SU-DHL-6 (cell line): ENCODE measurements at regions not wholly inside any gene's neighbourhood (a gene's known extent, or its start where the extent isn't known, plus 50 kb on each side); places are given as distances from the start of the nearest gene placed in this dataset.

Experiments used
- H2AFZ ChIP-seq: fragments of 200-600 bp; sonication (generic); 2 replicates; pipeline ENCODE4 v1.6.1; 2014; ENCODE audit warnings: low read depth, mild to moderate bottlenecking, moderate library complexity, mixed read lengths, antibody characterized with exemption, low read length; ENCODE audit not compliant: severe bottlenecking
- H3F3A ChIP-seq: fragments of 200-600 bp; shearing (Covaris generic); 2 replicates; pipeline ENCODE4 v1.6.0; 2016; ENCODE audit warnings: antibody characterized with exemption, mild to moderate bottlenecking; ENCODE audit not compliant: insufficient read depth
- H3K27ac ChIP-seq: fragments of 200-600 bp; sonication (generic); 2 replicates; pipeline ENCODE4 v1.5.1; 2016; ENCODE audit warnings: low read depth, mild to moderate bottlenecking, low read length, moderate library complexity, mixed read lengths
- H3K27me3 ChIP-seq: fragments of 200-600 bp; sonication (generic), shearing (Covaris generic); 2 replicates; pipeline ENCODE4 v1.6.0; 2014; ENCODE audit warnings: mild to moderate bottlenecking, low read length
- H3K36me3 ChIP-seq: fragments of 200-600 bp; sonication (generic); 2 replicates; pipeline ENCODE4 v1.6.1; 2014; ENCODE audit warnings: mild to moderate bottlenecking, low read length, mixed read lengths
- H3K4me2 ChIP-seq: fragments of 300-600, 200-600 bp; shearing (Covaris generic), sonication (generic); 2 replicates; pipeline ENCODE4 v1.6.0; 2014; ENCODE audit warnings: low read length, low read depth, mild to moderate bottlenecking; ENCODE audit not compliant: poor library complexity, severe bottlenecking
- H3K4me3 ChIP-seq: fragments of 200-600 bp; sonication (generic); 2 replicates; pipeline ENCODE4 v1.5.1; 2014; ENCODE audit warnings: antibody characterized with exemption, low read length, mild to moderate bottlenecking, mixed read lengths; ENCODE audit not compliant: insufficient read depth, poor library complexity, severe bottlenecking
- H3K79me2 ChIP-seq: fragments of 200-600 bp; sonication (generic); 2 replicates; pipeline ENCODE4 v1.6.1; 2014; ENCODE audit warnings: mild to moderate bottlenecking, low read length, moderate library complexity; ENCODE audit not compliant: insufficient read depth
- H3K9ac ChIP-seq: fragments of 200-600 bp; sonication (generic); 2 replicates; pipeline ENCODE4 v1.7.0; 2014; ENCODE audit warnings: mild to moderate bottlenecking, low read length
- H3K9me2 ChIP-seq: fragments of 200-600 bp; sonication (generic); replicated peaks from 2 replicates; pipeline ENCODE4 v1.6.1; 2014; ENCODE audit warnings: low read length; ENCODE audit not compliant: insufficient read depth
- H3K9me3 ChIP-seq: fragments of 200-600 bp; sonication (generic); 2 replicates; pipeline ENCODE4 v1.6.1; 2014; ENCODE audit warnings: low read length, mixed read lengths; ENCODE audit not compliant: insufficient read depth
- H4K20me1 ChIP-seq: fragments of 200-600 bp; sonication (generic); 2 replicates; pipeline ENCODE4 v1.6.1; 2014; ENCODE audit warnings: low read depth, mild to moderate bottlenecking, antibody characterized with exemption, low read length, moderate library complexity, mixed read lengths
- EZH2phosphoT487 ChIP-seq: fragments of 200-600 bp; sonication (generic), shearing (Covaris generic); conservative IDR thresholded peaks from 2 replicates; pipeline ENCODE4 v1.6.1; 2018; ENCODE audit warnings: mild to moderate bottlenecking, antibody characterized with exemption, low read length, moderate library complexity, mixed read lengths
- TF ChIP-seq, protein P1 (sequence below): fragments of 200-600 bp; sonication (generic); IDR thresholded peaks from one replicate; pipeline ENCODE4 v1.5.1; 2017; ENCODE audit warnings: antibody characterized with exemption, mild to moderate bottlenecking, low read length, moderate library complexity; ENCODE audit not compliant: insufficient read depth, poor library complexity, severe bottlenecking

DNA sequence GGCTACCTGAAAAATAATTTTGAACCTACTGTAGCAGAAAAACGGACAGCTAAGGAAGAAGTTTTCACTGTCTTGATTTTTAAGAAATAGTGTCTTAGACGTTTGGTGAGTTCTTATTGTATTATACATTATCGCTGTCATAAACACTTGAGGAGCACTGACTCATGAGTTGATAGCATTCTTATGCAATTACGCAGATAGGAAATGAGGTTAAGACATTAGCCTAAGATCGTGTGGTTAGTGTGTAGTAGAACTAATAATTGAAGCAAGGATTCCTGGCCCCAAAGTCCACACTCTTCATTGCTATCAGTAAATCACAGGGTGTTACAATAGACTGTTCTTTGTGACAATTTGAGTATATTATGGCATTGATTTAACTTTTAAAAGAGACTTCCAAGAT lies 238.1 kb downstream of the ARAP2 start:
- Histone ChIP-seq H3K9ac (no peak overlapping the region), H4K20me1 (no peaks in the 10 kb centered on the region), H3K9me2 (no peaks in the 10 kb centered on the region), H3K36me3 (no peaks in the 10 kb centered on the region), H3K79me2 (no peaks in the 10 kb centered on the region), H3K4me2 (no peak overlapping the region), H3K9me3 (peaks cover 2% of the 10 kb centered on the region; the same call in 1 of the 2 replicates), H3K27me3 (no peaks in the 10 kb centered on the region), H3F3A (no peaks in the 10 kb centered on the region), H3K4me3 (no peak overlapping the region), H3K27ac (no peak overlapping the region), H2AFZ (no peak overlapping the region)
- TF ChIP-seq, protein P1, sequence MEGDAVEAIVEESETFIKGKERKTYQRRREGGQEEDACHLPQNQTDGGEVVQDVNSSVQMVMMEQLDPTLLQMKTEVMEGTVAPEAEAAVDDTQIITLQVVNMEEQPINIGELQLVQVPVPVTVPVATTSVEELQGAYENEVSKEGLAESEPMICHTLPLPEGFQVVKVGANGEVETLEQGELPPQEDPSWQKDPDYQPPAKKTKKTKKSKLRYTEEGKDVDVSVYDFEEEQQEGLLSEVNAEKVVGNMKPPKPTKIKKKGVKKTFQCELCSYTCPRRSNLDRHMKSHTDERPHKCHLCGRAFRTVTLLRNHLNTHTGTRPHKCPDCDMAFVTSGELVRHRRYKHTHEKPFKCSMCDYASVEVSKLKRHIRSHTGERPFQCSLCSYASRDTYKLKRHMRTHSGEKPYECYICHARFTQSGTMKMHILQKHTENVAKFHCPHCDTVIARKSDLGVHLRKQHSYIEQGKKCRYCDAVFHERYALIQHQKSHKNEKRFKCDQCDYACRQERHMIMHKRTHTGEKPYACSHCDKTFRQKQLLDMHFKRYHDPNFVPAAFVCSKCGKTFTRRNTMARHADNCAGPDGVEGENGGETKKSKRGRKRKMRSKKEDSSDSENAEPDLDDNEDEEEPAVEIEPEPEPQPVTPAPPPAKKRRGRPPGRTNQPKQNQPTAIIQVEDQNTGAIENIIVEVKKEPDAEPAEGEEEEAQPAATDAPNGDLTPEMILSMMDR, result no peak
- no peak for TF ChIP-seq EZH2phosphoT487

DNA sequence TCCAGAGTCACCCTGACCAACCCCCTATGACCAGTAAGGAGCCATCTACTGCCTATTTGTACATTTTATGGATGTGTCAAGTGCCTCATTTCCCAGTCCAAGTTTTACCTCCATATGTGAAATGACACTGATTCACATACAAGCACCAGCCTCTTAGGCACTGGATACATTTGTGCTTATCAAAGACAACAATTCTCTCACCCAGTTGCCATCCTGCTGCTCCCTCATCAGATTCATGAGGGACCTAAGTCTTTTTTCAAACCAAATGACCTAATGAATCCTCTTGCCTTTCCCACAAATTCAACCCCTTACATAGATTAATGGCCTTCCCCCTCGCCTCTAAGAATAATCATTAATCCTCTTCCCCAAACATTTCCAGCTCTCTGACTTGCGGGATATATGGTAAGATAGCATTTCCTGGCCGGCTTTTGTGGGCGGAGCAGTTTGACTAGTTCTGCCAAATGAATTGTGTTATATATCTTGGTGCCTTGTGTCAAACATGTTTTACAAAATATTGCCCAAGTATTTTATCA lies 233.9 kb downstream of the ARAP2 start:
- Histone ChIP-seq H3K36me3 (no peaks in the 10 kb centered on the region), H3K4me2 (no peak overlapping the region), H3K27ac (no peak overlapping the region), H3K9me2 (no peaks in the 10 kb centered on the region), H3F3A (no peaks in the 10 kb centered on the region), H3K27me3 (no peaks in the 10 kb centered on the region), H3K79me2 (no peaks in the 10 kb centered on the region), H2AFZ (no peak overlapping the region), H3K9me3 (no peaks in the 10 kb centered on the region; the same call in 1 of the 2 replicates), H3K4me3 (no peak overlapping the region), H4K20me1 (no peaks in the 10 kb centered on the region), H3K9ac (no peak overlapping the region)
- TF ChIP-seq EZH2phosphoT487, result no peak
- TF ChIP-seq, protein P1, result no peak

DNA sequence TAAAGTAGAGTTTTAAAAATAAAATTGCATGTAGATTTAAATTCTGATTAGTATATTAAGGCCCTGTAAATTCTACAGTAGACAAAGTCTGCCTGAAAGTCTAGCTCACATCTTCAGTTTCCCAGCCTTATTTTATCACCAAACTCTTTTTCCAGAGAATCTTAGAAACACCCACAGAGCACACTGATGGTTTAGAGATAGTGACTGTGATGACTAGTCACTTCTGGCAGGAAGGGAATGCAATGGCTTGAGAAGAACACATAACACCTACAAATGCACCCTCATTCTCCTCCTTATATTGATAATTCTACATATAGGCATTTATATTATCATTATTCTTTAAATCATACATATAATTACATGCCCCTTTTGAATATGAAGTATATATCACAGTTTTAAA lies 232.9 kb downstream of the ARAP2 start:
- Histone ChIP-seq H3K79me2 (no peaks in the 10 kb centered on the region), H3K4me2 (no peak overlapping the region), H3K9me2 (no peaks in the 10 kb centered on the region), H3K27me3 (no peaks in the 10 kb centered on the region), H3K9me3 (no peaks in the 10 kb centered on the region; the same call in 1 of the 2 replicates), H3F3A (no peaks in the 10 kb centered on the region), H3K4me3 (no peak overlapping the region), H2AFZ (no peak overlapping the region), H3K27ac (no peak overlapping the region), H3K9ac (no peak overlapping the region), H3K36me3 (no peaks in the 10 kb centered on the region), H4K20me1 (no peaks in the 10 kb centered on the region)
- TF ChIP-seq, protein P1, result no peak
- TF ChIP-seq EZH2phosphoT487, result no peak
